Skeletal muscle satellite cell (primary cell): ENCODE measurements at regions not wholly inside any gene's neighbourhood (a gene's known extent, or its start where the extent isn't known, plus 50 kb on each side); places are given as distances from the start of the nearest gene placed in this dataset.

ENCODE experiments used
- H3K27me3 ChIP-seq: 2 replicates; pipeline ENCODE4 v1.7.0; 2013; ENCODE audit warnings: low read length; ENCODE audit not compliant: control insufficient read depth, insufficient read depth
- H3K36me3 ChIP-seq: 2 replicates; pipeline ENCODE4 v1.7.0; 2013; ENCODE audit warnings: mild to moderate bottlenecking, control low read depth, low read length; ENCODE audit not compliant: insufficient read depth
- H3K4me1 ChIP-seq: 2 replicates; pipeline ENCODE4 v1.7.0; 2013; ENCODE audit warnings: low read length; ENCODE audit not compliant: control insufficient read depth, insufficient read depth
- H3K4me2 ChIP-seq: 2 replicates; pipeline ENCODE4 v1.7.0; 2013; ENCODE audit warnings: mild to moderate bottlenecking, low read length
- H3K4me3 ChIP-seq: 2 replicates; pipeline ENCODE4 v1.7.0; 2013; ENCODE audit warnings: low read length
- H3K9ac ChIP-seq: 2 replicates; pipeline ENCODE4 v1.7.0; 2013; ENCODE audit warnings: mild to moderate bottlenecking, low read depth, low read length, moderate library complexity
- H3K9me3 ChIP-seq: replicated peaks from 2 replicates; pipeline ENCODE4 v1.7.0; 2013; ENCODE audit warnings: mild to moderate bottlenecking, control low read depth, low read length

DNA sequence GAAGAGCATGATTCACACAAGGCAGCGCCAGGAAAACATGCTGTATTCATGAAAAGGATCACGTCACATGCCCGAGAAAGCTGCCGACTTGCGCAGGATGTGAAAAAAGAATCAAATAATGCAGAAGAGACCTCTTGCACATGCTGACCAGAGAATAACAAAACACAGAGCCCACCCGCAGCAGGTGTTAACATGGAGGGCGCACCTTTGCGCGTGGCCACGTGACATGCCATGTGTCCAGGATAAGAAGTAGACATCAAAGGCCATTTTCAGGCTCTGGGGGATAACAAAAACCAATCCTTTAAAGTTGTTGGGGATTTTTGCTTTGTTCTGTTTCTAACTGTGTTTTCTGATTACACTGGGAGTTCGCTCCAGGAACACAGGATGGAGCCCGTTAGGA lies 1332.8 kb downstream of the ZPLD1 start:
- no peak overlapping the region for H3K4me2 ChIP-seq
- no peak overlapping the region for H3K4me3 ChIP-seq
- no peaks in the 10 kb centered on the region for H3K4me1 ChIP-seq
- no peaks in the 10 kb centered on the region for H3K27me3 ChIP-seq
- H3K36me3 ChIP-seq, result no peaks in the 10 kb centered on the region
- no peak overlapping the region for H3K9ac ChIP-seq
- H3K9me3 ChIP-seq, result no peaks in the 10 kb centered on the region

DNA sequence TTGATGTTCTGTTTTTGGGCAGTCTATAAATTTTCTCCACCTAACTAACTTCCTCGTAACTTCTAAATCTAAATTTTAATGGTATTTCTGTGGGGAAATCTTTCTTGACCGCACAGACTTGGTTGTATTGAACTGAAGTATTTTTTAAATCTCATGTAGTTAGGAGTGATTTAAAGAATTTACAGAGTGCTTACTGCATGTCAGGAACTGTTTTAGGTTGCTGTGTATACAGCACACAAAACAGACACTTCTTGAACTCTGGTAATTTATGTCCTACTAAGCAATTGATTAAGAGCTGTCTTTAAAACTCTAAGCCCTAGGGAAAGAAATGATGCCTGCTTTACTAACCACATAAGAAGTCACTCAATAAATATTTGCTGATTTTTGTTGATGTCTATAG lies 1350.2 kb downstream of the ZPLD1 start:
- H3K4me2 ChIP-seq, result no peak overlapping the region
- H3K9ac ChIP-seq, result no peak overlapping the region
- H3K4me3 ChIP-seq, result no peak overlapping the region
- no peaks in the 10 kb centered on the region for H3K4me1 ChIP-seq
- H3K9me3 ChIP-seq, result no peaks in the 10 kb centered on the region
- H3K36me3 ChIP-seq, result no peaks in the 10 kb centered on the region
- H3K27me3 ChIP-seq, result no peaks in the 10 kb centered on the region

DNA sequence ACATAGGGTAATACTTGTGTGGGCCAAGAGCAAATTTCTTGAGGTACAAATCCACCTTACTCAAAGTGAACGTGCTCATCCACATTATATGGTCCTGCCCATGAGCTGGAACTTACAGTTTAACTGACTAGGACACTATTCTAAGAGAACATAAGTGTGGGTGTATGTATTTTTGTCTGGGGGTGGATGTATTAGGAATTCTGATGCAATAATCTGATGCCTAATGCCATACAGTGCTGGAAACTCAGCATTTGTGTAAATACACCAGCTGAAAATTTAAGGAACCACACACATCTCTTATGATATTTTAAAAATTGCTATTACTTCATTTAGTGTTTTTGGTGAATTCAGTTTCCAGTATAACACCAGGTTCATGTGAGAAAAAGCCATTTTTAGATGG lies 1350.7 kb downstream of the ZPLD1 start:
- H3K27me3 ChIP-seq, result no peaks in the 10 kb centered on the region
- no peak overlapping the region for H3K4me2 ChIP-seq
- H3K4me3 ChIP-seq, result no peak overlapping the region
- H3K36me3 ChIP-seq, result no peaks in the 10 kb centered on the region
- H3K9ac ChIP-seq, result no peak overlapping the region
- H3K4me1 ChIP-seq, result no peaks in the 10 kb centered on the region
- H3K9me3 ChIP-seq, result no peaks in the 10 kb centered on the region

- H3K4me1 ChIP-seq, result no peaks in the 10 kb centered on the region
- H3K9me3 ChIP-seq, result no peaks in the 10 kb centered on the region
- no peak overlapping the region for H3K9ac ChIP-seq
- H3K36me3 ChIP-seq, result no peaks in the 10 kb centered on the region
- no peak overlapping the region for H3K4me3 ChIP-seq
- H3K27me3 ChIP-seq, result no peaks in the 10 kb centered on the region
- no peak overlapping the region for H3K4me2 ChIP-seq
These were observed 1351.5 kb downstream of the ZPLD1 start for GRCh38 chr3:103786296-103786695.

GRCh38 chr3:103787164-103787871 lies 1352.5 kb downstream of the ZPLD1 start:
- Histone ChIP-seq H3K4me3 (no peak overlapping the region), H3K27me3 (no peaks in the 10 kb centered on the region), H3K4me1 (no peaks in the 10 kb centered on the region), H3K4me2 (no peak overlapping the region), H3K36me3 (no peaks in the 10 kb centered on the region), H3K9ac (no peak overlapping the region), H3K9me3 (no peaks in the 10 kb centered on the region)

- Histone ChIP-seq H3K27me3 (no peaks in the 10 kb centered on the region), H3K4me1 (no peaks in the 10 kb centered on the region), H3K9ac (no peak overlapping the region), H3K36me3 (no peaks in the 10 kb centered on the region), H3K9me3 (no peaks in the 10 kb centered on the region), H3K4me2 (no peak overlapping the region), H3K4me3 (no peak overlapping the region)
These were observed 1353.1 kb downstream of the ZPLD1 start for GRCh38 chr3:103787879-103788278.

DNA sequence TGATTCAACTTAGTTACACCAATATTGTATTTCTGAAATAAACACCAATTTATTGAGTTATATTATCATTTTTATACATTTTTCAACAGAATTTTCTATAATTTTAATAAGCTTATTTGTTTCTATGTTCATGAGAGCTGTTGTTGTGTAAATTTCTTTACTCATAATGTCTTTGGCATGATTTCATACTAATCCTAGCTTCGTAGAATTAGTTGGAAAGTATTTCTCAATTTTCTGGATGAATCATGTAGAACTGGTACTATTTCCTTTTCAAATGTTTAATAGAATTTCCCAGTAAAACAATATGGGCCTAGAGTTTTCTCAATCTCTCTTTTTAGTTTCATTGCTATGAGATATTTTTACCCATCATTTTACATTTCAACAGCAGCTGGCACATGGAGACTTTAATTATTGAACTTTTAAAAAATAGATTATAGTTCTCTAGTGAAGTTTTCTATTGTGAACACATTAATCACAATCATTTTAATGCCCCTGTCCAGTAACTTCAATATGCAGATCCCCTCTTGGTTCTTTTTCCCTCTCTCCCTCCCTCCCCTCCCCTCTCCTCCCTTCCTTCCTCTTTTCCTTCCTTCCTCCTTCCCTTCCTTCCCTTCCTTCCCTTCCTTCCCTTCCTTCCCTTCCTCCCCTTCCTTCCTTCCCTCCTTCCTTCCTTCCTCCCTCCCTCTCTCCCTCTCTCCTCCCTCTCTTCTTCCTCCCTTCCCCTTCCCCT lies 1357.1 kb downstream of the ZPLD1 start:
- Histone ChIP-seq H3K9ac (no peak overlapping the region), H3K4me1 (no peaks in the 10 kb centered on the region), H3K4me2 (no peak overlapping the region), H3K36me3 (no peaks in the 10 kb centered on the region), H3K4me3 (no peak overlapping the region), H3K27me3 (no peaks in the 10 kb centered on the region), H3K9me3 (no peaks in the 10 kb centered on the region)

DNA sequence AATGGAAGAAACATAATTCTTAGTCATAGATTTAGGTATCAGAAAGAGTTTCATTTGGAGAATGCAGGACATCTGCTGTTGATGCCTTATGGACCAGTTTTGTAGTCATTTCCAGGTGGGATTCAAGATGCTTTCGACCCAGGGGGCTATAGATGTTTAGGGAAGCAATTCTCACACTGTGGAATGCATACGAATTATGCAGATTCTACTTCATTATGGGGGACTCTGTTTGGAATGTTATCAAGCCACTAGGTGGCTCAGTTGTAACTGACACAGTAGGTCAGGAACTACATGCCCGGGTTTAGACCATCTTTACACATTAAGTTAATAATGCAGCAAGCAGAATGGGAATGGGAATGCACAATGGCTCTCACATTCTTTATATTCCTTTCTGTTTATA lies 1359.8 kb downstream of the ZPLD1 start:
- no peak overlapping the region for H3K4me3 ChIP-seq
- H3K36me3 ChIP-seq, result no peaks in the 10 kb centered on the region
- no peak overlapping the region for H3K4me2 ChIP-seq
- no peaks in the 10 kb centered on the region for H3K9me3 ChIP-seq
- H3K4me1 ChIP-seq, result no peaks in the 10 kb centered on the region
- H3K27me3 ChIP-seq, result no peaks in the 10 kb centered on the region
- no peak overlapping the region for H3K9ac ChIP-seq

DNA sequence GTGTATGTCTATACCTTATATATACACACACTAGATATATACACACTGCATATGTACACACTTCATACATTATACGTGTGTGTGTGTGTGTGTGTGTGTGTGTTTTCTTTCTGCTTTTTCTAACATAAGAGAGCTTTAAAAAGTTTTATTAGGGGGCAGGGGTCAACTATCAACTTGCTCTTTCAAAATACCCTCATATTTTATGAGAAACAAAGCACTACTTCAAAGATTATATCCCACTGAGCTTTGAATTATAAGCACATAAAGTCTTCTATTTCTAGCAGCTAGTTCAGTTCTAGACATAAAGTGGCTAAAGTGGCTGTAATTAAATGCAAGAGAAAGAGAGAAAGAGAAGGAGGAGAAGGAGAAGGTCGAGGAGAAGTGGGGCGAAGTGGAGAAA lies 1361.3 kb downstream of the ZPLD1 start:
- Histone ChIP-seq H3K4me2 (no peak overlapping the region), H3K36me3 (no peaks in the 10 kb centered on the region), H3K4me1 (no peaks in the 10 kb centered on the region), H3K27me3 (no peaks in the 10 kb centered on the region), H3K9ac (no peak overlapping the region), H3K4me3 (no peak overlapping the region), H3K9me3 (no peaks in the 10 kb centered on the region)

- Histone ChIP-seq H3K9ac (no peak overlapping the region), H3K4me3 (no peak overlapping the region), H3K9me3 (no peaks in the 10 kb centered on the region), H3K4me1 (no peaks in the 10 kb centered on the region), H3K36me3 (no peaks in the 10 kb centered on the region), H3K27me3 (no peaks in the 10 kb centered on the region), H3K4me2 (no peak overlapping the region)
These were observed 1369.0 kb downstream of the ZPLD1 start for GRCh38 chr3:103803787-103804186.

DNA sequence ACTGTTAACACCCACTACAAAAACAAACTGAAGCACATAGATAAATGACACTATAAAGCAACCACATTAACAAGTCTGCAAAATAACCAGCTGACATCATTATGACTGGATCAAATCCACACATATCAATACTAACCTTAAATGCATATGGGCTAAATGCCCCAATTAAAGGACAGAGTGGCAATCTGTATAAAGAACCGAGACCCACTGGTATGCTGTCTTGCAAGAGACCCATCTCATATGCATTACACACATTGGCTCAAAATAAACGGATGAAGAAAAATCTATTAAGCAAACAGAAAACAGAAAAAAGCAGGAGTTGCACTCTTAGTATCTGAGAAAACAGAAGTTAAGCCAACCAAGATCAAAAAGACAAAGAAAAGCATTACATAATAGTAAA lies 1375.4 kb downstream of the ZPLD1 start:
- H3K4me3 ChIP-seq, result no peak overlapping the region
- H3K4me1 ChIP-seq, result no peaks in the 10 kb centered on the region
- no peak overlapping the region for H3K9ac ChIP-seq
- H3K36me3 ChIP-seq, result no peaks in the 10 kb centered on the region
- no peak overlapping the region for H3K4me2 ChIP-seq
- no peaks in the 10 kb centered on the region for H3K9me3 ChIP-seq
- no peaks in the 10 kb centered on the region for H3K27me3 ChIP-seq

DNA sequence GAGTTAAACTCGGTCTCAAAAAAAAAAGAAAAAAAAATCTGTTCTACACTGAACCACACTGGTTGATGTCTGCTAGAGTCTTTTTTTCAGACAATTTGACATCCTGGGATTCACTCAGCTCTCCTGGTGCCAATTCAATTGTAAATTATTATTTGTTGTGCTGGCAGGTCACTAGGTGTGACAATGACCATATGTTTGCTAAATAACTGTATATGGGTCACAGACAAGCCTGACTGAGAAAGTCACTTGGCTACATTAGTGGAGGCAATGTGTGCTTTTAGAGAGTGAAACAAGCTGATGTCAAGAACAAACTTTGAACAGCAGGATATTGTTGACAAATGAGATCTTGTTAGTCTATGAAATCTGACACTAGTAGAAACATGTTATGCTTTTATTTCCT lies 1379.1 kb downstream of the ZPLD1 start:
- no peaks in the 10 kb centered on the region for H3K9me3 ChIP-seq
- no peak overlapping the region for H3K9ac ChIP-seq
- no peak overlapping the region for H3K4me2 ChIP-seq
- H3K4me3 ChIP-seq, result no peak overlapping the region
- H3K27me3 ChIP-seq, result no peaks in the 10 kb centered on the region
- no peaks in the 10 kb centered on the region for H3K4me1 ChIP-seq
- H3K36me3 ChIP-seq, result no peaks in the 10 kb centered on the region
